ENCODE measurements at regions not wholly inside any gene's neighbourhood (a gene's known extent, or its start where the extent isn't known, plus 50 kb on each side); places are given as distances from the start of the nearest gene placed in this dataset.

DNA sequence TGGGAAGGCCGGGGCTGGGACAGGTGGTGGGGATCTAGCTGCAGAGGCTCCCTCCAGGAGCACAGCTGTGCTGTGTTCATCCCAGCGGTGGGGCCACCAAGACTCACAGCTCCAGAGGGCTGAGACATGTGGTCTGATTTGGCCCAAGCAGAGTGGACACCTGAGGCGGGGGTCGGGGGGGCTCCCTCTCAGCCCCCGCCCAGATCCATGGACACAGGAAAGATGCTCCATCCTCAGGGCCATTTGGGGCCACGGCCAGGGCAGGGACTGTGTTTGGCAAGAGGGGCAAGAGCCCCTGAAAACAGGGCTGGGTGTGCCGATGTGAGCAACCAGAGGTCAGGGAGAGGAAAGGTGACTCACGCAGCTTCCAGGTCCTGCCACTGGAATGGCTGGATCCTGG, 219.4 kb downstream of the BRD1 start:
- peak in 1 of 5 donors; percentile 34 for DNase-seq
- H3K9me3 ChIP-seq (ENCODE audit: low read length): no peaks in the 10 kb centered on the region
- H3K27me3 ChIP-seq (ENCODE audit: insufficient read depth, low read length, poor library complexity, severe bottlenecking): no peaks in the 10 kb centered on the region
- ChIA-PET CTCF (no interaction called here), POLR2A (no interaction called here)
- no peak overlapping the region for H3K4me3 ChIP-seq (ENCODE audit: low read length)
- Mint-ChIP-seq H3K27ac (no peak overlapping the region), H3K36me3 (peaks cover 14 to 39% (median 30%) of the 10 kb centered on the region in 3 donors), H3K4me1 (no peaks in the 10 kb centered on the region), H3K9me3 (peaks cover 3 to 22% (median 17%) of the 10 kb centered on the region in 5 donors), H3K27me3 (no peaks in the 10 kb centered on the region), H3K4me3 (no peak overlapping the region)
- H3K36me3 ChIP-seq (ENCODE audit: insufficient read depth, low read length): no peaks in the 10 kb centered on the region
- no peaks in the 10 kb centered on the region for H3K4me1 ChIP-seq (ENCODE audit: insufficient read depth, low read length)
- H3K27ac ChIP-seq (ENCODE audit: low read depth, low read length): no peak overlapping the region

DNA sequence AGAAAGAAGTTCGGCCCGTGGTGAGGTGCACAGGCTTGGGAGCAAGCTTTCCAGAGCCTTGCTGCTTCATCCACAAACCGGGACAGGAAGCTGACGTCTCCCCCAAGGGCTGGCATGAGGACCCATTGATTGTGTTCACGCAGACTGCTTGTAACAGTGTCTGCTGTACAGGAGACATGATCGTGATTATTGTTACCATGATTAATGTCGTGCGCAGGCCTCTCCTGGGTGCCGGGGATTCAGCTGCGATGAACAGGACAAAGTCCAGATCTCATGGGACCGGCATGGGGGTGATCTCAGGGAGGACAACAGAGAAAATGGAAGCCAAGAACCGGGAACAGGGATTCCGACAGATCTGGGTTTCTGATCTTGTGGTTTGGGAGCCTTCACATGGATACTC, 219.9 kb downstream of the BRD1 start:
- CTCF ChIA-PET: no interaction called here

DNA sequence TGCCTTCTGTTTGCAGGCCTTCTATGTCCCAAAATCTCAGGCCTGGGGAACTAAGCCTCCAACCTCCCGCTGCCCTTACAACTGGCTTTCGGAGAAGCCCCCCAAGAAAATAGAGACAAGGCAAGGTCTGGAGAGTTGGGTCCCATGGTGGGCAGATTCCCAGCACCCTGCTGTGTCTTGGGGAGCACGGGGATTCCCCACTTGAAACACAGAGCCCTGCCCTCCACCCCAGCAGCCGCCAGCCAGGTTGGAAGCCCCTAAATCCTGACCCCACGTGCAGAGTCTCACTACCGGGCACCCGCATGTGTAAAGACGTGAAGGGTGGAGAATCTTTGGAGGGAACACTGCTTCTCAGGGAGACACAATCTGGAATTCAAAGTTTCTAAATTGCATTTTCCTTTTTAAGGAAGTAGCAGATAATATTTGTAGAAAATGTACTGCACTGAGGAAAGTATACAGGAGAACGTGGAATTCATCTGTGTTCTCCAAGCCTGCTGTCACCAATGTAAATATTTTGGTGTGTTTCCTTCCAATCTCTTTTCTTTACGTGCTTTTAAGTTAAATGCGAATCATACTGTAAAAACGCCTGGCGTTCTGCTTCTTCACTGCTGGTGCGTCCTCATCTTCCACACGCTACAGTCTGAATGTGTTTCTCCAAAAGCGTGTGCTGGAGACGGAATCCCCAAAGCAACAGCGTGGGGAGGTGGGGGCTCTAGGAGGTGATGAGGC, 220.9 kb downstream of the BRD1 start:
- no peaks in the 10 kb centered on the region for H3K27me3 Mint-ChIP-seq
- H3K9me3 ChIP-seq (ENCODE audit: low read length): no peaks in the 10 kb centered on the region
- H3K27ac ChIP-seq (ENCODE audit: low read depth, low read length): no peak overlapping the region

More for the DNA sequence above, 219.9 kb downstream of the BRD1 start:
- Histone ChIP-seq H3K4me3 (ENCODE audit: low read length) (no peak overlapping the region), H3K27ac (ENCODE audit: low read depth, low read length) (no peak overlapping the region), H3K27me3 (ENCODE audit: insufficient read depth, low read length, poor library complexity, severe bottlenecking) (no peaks in the 10 kb centered on the region), H3K36me3 (ENCODE audit: insufficient read depth, low read length) (no peaks in the 10 kb centered on the region), H3K9me3 (ENCODE audit: low read length) (no peaks in the 10 kb centered on the region), H3K4me1 (ENCODE audit: insufficient read depth, low read length) (no peaks in the 10 kb centered on the region)
- H3K27ac Mint-ChIP-seq: no peak overlapping the region
- peaks cover 11 to 35% (median 28%) of the 10 kb centered on the region in 3 donors for H3K36me3 Mint-ChIP-seq
- peak in 1 of 5 donors; percentile 14 for DNase-seq
- H3K4me1 Mint-ChIP-seq: no peaks in the 10 kb centered on the region
- no peak overlapping the region for H3K4me3 Mint-ChIP-seq
- POLR2A ChIA-PET: no interaction called here
- no peaks in the 10 kb centered on the region for H3K27me3 Mint-ChIP-seq
- H3K9me3 Mint-ChIP-seq: peaks cover 3 to 19% (median 16%) of the 10 kb centered on the region in 5 donors

DNA sequence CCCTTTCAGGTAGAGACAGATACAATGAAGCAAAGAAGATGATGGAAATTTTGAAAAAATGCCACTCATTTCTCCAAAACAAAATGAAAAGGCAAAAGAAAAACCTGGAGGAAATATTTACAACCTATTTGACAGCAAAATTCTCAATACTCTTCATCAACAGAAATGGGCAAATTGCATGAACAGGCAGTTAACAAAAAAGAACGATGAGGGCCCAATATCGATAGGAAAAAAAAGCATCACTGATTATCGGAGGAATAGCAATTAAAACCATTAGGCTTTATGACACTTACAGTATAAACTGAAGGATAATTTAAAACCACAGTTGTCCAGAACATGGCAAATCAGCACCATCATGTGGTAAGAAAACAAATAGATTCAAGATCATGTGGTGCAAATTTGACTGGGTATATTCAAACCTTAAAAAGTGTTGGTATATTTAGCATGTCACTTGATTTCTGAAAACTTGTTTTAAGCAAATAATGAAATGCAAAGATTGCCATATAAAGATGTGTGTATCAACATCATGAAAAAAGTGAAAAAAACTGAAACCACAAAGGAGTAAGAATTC, 222.9 kb downstream of the BRD1 start:
- Histone ChIP-seq H3K4me1 (ENCODE audit: insufficient read depth, low read length) (peaks cover 13% of the 10 kb centered on the region), H3K9me3 (ENCODE audit: low read length) (no peaks in the 10 kb centered on the region), H3K27ac (ENCODE audit: low read depth, low read length) (no peak overlapping the region), H3K36me3 (ENCODE audit: insufficient read depth, low read length) (no peaks in the 10 kb centered on the region), H3K4me3 (ENCODE audit: low read length) (no peak overlapping the region), H3K27me3 (ENCODE audit: insufficient read depth, low read length, poor library complexity, severe bottlenecking) (no peaks in the 10 kb centered on the region)
- H3K27ac Mint-ChIP-seq: no peak overlapping the region
- peaks cover 9 to 29% (median 26%) of the 10 kb centered on the region in 3 donors for H3K36me3 Mint-ChIP-seq
- ChIA-PET POLR2A (no interaction called here), CTCF (no interaction called here)
- no peaks in the 10 kb centered on the region for H3K27me3 Mint-ChIP-seq
- peaks cover 3 to 19% (median 13%) of the 10 kb centered on the region in 5 donors for H3K9me3 Mint-ChIP-seq
- H3K4me1 Mint-ChIP-seq: peaks cover 0 to 15% (median 4%) of the 10 kb centered on the region in 3 donors
- no peak overlapping the region for H3K4me3 Mint-ChIP-seq
- DNase-seq: no peak

More for the DNA sequence above, 220.9 kb downstream of the BRD1 start:
- Mint-ChIP-seq H3K4me3 (no peak overlapping the region), H3K4me1 (no peaks in the 10 kb centered on the region), H3K27ac (no peak overlapping the region), H3K9me3 (peaks cover 3 to 19% (median 13%) of the 10 kb centered on the region in 5 donors), H3K36me3 (peaks cover 9 to 29% (median 28%) of the 10 kb centered on the region in 3 donors)
- no peaks in the 10 kb centered on the region for H3K27me3 ChIP-seq (ENCODE audit: insufficient read depth, low read length, poor library complexity, severe bottlenecking)
- ChIA-PET POLR2A (no interaction called here), CTCF (no interaction called here)
- no peaks in the 10 kb centered on the region for H3K36me3 ChIP-seq (ENCODE audit: insufficient read depth, low read length)
- no peak overlapping the region for H3K4me3 ChIP-seq (ENCODE audit: low read length)
- peak in 1 of 5 donors; percentile 23 for DNase-seq
- H3K4me1 ChIP-seq (ENCODE audit: insufficient read depth, low read length): no peaks in the 10 kb centered on the region

DNA sequence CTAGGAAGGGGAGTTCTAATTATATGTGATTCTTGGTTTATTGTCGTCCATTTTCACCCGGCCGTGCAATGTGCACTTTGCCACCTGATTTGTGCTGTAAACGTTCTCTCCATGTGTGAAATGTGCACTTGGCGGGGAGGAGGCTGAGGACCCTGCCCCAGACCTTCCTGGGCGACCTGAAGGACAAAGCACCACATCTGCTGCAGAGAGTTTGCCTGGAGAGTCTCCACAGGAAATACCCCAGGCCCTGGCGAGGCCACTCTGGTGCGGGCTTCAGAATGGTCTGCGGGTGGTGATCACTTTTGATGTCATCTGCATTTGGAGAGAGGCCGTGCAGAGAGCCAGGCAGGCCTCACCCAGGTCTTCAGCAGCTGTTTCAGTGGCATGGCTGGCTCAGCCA, 224.7 kb downstream of the BRD1 start:
- H3K9me3 ChIP-seq (ENCODE audit: low read length): no peaks in the 10 kb centered on the region
- Mint-ChIP-seq H3K4me1 (peaks cover 0 to 15% (median 4%) of the 10 kb centered on the region in 3 donors), H3K27me3 (no peaks in the 10 kb centered on the region), H3K9me3 (peaks cover 3 to 19% (median 13%) of the 10 kb centered on the region in 5 donors), H3K27ac (no peak overlapping the region), H3K4me3 (no peak overlapping the region), H3K36me3 (peaks cover 9 to 29% (median 18%) of the 10 kb centered on the region in 3 donors)
- H3K27ac ChIP-seq (ENCODE audit: low read depth, low read length): no peak overlapping the region
- no peaks in the 10 kb centered on the region for H3K36me3 ChIP-seq (ENCODE audit: insufficient read depth, low read length)
- ChIA-PET POLR2A (no interaction called here), CTCF (no interaction called here)
- no peak for DNase-seq
- H3K4me3 ChIP-seq (ENCODE audit: low read length): no peak overlapping the region
- peaks cover 13% of the 10 kb centered on the region for H3K4me1 ChIP-seq (ENCODE audit: insufficient read depth, low read length)
- no peaks in the 10 kb centered on the region for H3K27me3 ChIP-seq (ENCODE audit: insufficient read depth, low read length, poor library complexity, severe bottlenecking)

DNA sequence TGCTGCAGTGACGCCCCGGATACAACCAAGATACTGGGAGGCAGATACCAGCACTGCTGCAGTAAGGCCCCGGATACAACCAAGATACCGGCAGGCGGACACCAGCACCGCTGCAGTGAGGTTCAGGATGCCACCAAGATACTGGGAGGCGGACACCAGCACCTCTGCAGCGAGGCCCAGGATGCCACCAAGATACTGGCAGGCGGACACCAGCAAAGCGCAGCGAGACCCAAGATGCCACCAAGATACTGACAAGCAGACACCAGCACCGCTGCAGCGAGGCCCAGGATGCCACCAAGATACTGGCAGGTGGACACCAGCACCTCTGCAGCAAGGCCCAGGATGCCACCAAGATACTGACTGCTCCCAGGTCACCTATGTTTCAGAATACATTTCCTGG, 225.2 kb downstream of the BRD1 start:
- Histone ChIP-seq H3K9me3 (ENCODE audit: low read length) (no peaks in the 10 kb centered on the region), H3K4me3 (ENCODE audit: low read length) (no peak overlapping the region), H3K27me3 (ENCODE audit: insufficient read depth, low read length, poor library complexity, severe bottlenecking) (no peaks in the 10 kb centered on the region), H3K4me1 (ENCODE audit: insufficient read depth, low read length) (peaks cover 13% of the 10 kb centered on the region), H3K27ac (ENCODE audit: low read depth, low read length) (no peak overlapping the region), H3K36me3 (ENCODE audit: insufficient read depth, low read length) (no peaks in the 10 kb centered on the region)
- H3K4me3 Mint-ChIP-seq: no peak overlapping the region
- CTCF ChIA-PET: no interaction called here
- H3K27me3 Mint-ChIP-seq: no peaks in the 10 kb centered on the region
- DNase-seq: no peak
- POLR2A ChIA-PET: no interaction called here
- peaks cover 0 to 15% (median 4%) of the 10 kb centered on the region in 3 donors for H3K4me1 Mint-ChIP-seq
- H3K9me3 Mint-ChIP-seq: peaks cover 2 to 19% (median 13%) of the 10 kb centered on the region in 5 donors
- H3K27ac Mint-ChIP-seq: no peak overlapping the region
- peaks cover 9 to 28% (median 15%) of the 10 kb centered on the region in 3 donors for H3K36me3 Mint-ChIP-seq

DNA sequence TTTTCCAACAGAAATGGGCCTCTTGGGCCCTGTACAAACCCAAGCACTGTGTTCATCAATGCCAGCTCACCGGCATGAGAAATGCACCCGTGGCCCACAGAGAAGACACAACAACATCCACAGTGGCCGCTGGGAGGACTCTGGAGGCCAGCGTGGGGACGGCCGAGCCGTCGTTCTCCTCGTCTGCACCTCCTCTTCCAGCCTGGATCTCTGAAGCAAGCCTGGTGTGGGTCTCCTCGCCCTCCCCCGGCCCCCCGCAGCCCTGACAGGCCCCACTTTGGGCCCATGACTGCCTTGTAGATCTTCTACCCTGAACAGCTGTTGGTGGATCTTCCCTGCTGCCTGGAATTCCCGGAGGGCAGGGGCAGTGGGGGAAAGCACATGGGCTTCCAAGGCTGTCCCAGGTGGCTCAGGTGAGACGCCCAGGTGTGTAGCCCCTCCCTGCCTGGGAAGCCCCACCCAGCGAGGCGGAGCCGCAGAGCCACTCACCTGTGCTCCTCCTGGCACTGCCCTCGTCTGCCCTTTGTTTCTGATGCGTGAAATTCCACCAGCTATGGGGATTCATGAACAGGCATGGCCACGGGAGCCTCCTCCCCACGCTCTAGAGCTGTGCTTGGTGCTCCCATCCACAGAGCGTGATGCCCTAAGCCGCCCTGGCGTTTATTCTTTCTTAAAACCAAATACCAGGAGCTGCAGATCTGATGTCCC, 225.9 kb downstream of the BRD1 start:
- POLR2A ChIA-PET: no interaction called here
- no peak overlapping the region for H3K4me3 Mint-ChIP-seq
- Histone ChIP-seq H3K27me3 (ENCODE audit: insufficient read depth, low read length, poor library complexity, severe bottlenecking) (no peaks in the 10 kb centered on the region), H3K27ac (ENCODE audit: low read depth, low read length) (no peak overlapping the region), H3K4me1 (ENCODE audit: insufficient read depth, low read length) (peaks cover 13% of the 10 kb centered on the region), H3K4me3 (ENCODE audit: low read length) (no peak overlapping the region), H3K9me3 (ENCODE audit: low read length) (no peaks in the 10 kb centered on the region), H3K36me3 (ENCODE audit: insufficient read depth, low read length) (peaks cover 4% of the 10 kb centered on the region)
- H3K4me1 Mint-ChIP-seq: peaks cover 0 to 15% (median 4%) of the 10 kb centered on the region in 3 donors
- H3K27me3 Mint-ChIP-seq: no peaks in the 10 kb centered on the region
- peaks cover 7 to 21% (median 10%) of the 10 kb centered on the region in 3 donors for H3K36me3 Mint-ChIP-seq
- H3K9me3 Mint-ChIP-seq: peaks cover 0 to 19% (median 13%) of the 10 kb centered on the region in 5 donors
- DNase-seq: no peak
- no peak overlapping the region for H3K27ac Mint-ChIP-seq
- CTCF ChIA-PET: no interaction called here

DNA sequence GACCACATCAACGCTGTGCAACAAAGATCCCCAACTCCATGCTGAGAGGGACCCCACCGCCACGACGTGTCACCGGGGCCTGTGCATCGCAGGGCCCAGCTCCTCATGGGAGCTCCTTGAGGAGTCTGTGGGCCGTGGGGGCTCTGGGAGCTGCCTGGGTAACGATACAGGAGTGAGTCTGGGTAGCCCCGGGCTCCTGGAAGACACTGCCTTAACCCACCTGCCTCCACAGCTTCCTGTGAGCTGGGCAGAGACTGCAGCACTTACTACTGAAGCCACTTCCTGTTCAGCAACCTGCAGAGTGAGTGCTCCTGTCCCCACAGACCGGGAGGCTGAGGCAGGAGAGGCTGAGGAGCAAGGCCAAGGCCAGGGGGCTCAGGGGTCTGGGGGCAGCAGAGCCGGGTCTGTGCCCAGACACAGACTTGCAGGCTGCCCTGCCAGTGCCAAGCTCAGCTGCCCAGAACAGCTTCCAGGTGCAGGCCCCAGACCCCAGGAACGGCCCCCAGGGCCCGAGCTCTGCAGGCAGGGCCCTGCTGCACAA, 226.7 kb downstream of the BRD1 start:
- peaks cover 4% of the 10 kb centered on the region for H3K36me3 ChIP-seq (ENCODE audit: insufficient read depth, low read length)
- H3K36me3 Mint-ChIP-seq: peaks cover 7 to 21% (median 10%) of the 10 kb centered on the region in 3 donors
- CTCF ChIA-PET: no interaction called here
- no peaks in the 10 kb centered on the region for H3K27me3 ChIP-seq (ENCODE audit: insufficient read depth, low read length, poor library complexity, severe bottlenecking)
- POLR2A ChIA-PET: no interaction called here
- H3K4me3 ChIP-seq (ENCODE audit: low read length): no peak overlapping the region
- H3K27ac Mint-ChIP-seq: peak overlapping the region in 1 of 8 donors; percentile 29
- H3K4me1 Mint-ChIP-seq: peaks cover 0 to 15% (median 4%) of the 10 kb centered on the region in 3 donors
- no peak for DNase-seq
- peaks cover 13% of the 10 kb centered on the region for H3K4me1 ChIP-seq (ENCODE audit: insufficient read depth, low read length)
- H3K9me3 Mint-ChIP-seq: peaks cover 0 to 19% (median 13%) of the 10 kb centered on the region in 5 donors
- H3K9me3 ChIP-seq (ENCODE audit: low read length): no peaks in the 10 kb centered on the region
- peak overlapping the region in 1 of 7 donors; percentile 8 for H3K4me3 Mint-ChIP-seq
- no peaks in the 10 kb centered on the region for H3K27me3 Mint-ChIP-seq
- H3K27ac ChIP-seq (ENCODE audit: low read depth, low read length): no peak overlapping the region

All from CD8-positive, alpha-beta memory T cell (primary cell).